SU-DHL-6 (cell line): ENCODE measurements at regions not wholly inside any gene's neighbourhood (a gene's known extent, or its start where the extent isn't known, plus 50 kb on each side); places are given as distances from the start of the nearest gene placed in this dataset.

Experiments used
- CTCF ChIP-seq: fragments of 200-600 bp; sonication (generic); IDR thresholded peaks from one replicate; pipeline ENCODE4 v1.5.1; 2017; ENCODE audit warnings: antibody characterized with exemption, mild to moderate bottlenecking, low read length, moderate library complexity; ENCODE audit not compliant: insufficient read depth, poor library complexity, severe bottlenecking
- EZH2phosphoT487 ChIP-seq: fragments of 200-600 bp; sonication (generic), shearing (Covaris generic); conservative IDR thresholded peaks from 2 replicates; pipeline ENCODE4 v1.6.1; 2018; ENCODE audit warnings: mild to moderate bottlenecking, antibody characterized with exemption, low read length, moderate library complexity, mixed read lengths

GRCh38 chr6:147904416-147904815 is 395.9 kb downstream of the SAMD5 start:
- TF ChIP-seq EZH2phosphoT487 (no peak), CTCF (no peak)
